Dedifferentiated amniotic fluid mesenchymal stem cell (primary cell): ENCODE measurements at regions not wholly inside any gene's neighbourhood (a gene's known extent, or its start where the extent isn't known, plus 50 kb on each side); places are given as distances from the start of the nearest gene placed in this dataset.

Source experiments
- DNase-seq: peaks from one replicate; pipeline ENCODE4 v3.0.0-alpha.2; 2016; ENCODE audit errors: extremely low spot score

DNA sequence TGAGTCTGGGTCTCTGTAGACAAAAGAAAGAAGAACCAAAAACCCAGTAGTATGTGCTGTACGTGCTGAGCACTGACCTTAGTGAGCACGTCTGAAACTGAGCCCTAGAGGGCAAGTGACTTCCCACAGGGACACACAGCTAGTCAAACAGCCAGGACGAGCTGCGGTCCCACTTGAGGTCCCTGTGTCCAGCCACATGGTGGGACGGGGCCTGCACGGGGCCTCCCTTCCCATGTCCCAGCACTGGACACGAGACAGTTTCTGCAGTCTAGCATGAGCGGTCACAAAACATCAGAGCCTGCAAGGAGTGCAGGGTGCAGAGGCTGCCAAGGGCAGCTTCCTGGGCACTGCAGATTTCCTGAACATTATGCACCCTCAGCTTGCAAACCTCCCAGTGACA is 121.6 kb downstream of the NCOR2 start:
- DNase-seq: no peak

DNA sequence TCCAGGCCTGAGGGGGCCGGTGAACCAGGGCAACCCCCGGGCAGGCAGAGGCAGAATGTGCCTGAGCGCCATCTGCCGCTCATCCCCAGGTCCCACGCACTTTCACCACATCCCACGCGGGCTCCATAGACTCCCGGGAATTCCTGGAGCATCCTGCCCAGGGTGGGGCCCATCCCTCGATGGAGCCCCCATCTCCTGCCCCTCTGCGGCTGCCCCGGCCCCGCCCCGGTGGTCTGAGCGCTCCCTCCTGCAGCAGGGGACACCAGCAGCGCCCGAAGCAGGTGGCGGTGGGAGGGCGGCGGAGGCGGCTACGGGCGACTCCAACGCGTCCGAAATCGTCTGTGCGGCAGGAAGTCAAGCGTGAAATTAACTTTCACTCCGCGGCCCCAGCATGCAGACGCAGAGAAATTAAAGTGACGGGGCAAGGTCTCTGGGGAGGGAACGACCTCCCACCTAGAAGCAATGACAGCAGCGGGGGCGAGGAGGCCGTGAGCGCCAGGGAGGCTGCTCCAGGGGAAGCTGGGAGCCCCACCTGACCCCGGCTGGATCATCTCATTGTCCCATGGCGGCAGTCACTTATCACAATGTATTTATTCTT is 122.2 kb downstream of the NCOR2 start:
- DNase-seq: no peak

DNA sequence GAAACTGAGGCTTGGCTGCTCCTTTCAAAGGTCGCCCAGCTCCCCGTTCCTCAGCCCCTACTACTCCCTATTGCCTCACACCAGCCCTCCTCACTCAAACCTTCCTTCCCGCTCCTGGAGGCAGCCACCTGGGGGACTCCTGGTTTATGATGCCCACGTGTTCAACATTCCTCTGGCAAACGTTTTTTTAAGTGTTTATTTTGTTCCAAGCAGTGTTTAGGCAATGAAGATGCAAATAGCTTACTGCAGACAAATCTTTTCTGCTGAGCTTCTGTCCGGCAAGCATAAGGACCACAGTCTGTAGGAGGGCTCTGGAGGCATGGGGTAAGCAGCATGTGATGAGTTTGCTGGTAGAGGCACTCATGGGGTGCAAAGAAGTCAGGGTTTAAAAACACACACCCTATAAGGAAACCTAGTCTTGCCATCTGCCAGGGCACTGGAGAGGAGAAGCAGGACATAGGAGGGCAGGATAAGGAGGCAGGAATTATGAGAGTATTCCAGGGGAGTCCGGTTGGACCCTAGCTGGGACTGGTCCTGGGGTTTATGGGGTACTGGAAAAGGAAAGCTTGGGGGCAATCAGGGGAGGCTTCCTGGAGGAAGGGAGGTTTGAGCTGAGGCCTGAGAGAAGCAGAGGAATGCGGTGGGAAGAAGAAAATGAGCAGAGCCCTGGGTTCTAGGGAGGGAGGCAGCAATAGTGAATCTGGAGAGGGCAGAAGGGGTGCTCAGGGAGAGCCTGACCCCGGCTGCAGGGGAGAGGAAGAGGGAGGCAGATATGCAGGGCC is 123.3 kb downstream of the NCOR2 start:
- DNase-seq: no peak

DNA sequence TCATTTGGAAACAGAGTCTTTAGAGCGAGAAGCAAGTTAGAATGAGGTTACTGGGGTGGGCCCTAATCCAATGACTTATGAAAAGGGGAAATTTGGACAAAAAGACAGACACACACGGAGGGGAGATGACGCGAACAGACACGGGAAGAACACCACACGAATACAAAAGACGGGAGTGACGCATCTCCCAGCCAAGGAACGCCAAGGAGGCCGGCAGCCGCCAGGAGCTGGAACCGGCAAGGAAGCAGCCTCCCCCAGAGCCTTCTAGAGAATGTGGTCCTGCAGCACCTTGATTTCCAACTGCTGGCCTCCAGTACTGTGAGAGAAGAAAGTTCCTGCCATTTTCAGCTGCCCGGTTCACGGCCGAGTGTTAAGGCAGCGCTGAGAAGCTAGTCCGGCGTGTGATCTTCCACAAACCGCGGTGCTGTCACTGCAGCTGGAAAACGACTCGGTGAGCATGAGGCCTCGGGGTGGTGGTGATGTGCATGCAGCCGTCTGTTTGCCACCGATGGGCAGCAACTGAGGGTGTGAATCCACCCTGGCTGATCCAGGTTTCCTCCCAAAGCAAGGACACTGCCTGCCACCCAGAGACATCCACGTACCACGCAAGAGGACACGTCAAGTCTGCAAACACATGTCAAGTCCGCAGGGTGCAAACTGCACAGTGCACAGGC is 124.5 kb downstream of the NCOR2 start:
- no peak for DNase-seq

DNA sequence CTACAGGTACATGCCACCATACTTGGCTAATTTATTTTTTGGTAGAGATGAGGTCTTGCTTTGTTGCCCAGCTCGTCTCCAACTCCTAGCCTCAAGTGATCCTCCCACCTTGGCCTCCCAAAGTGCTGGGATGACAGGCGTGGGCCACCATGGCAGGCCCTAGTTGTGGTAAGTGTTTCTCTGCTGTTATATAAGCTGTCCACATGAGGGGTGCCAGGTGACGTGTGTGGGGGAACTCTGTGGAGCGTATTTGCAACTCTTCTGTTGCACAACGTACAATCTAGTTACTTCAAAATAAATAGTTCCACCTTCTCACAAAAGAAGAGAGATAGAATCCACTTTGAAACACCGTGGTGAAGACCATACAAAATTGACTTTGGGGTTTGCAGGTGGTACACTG is 125.1 kb downstream of the NCOR2 start:
- DNase-seq: no peak

DNA sequence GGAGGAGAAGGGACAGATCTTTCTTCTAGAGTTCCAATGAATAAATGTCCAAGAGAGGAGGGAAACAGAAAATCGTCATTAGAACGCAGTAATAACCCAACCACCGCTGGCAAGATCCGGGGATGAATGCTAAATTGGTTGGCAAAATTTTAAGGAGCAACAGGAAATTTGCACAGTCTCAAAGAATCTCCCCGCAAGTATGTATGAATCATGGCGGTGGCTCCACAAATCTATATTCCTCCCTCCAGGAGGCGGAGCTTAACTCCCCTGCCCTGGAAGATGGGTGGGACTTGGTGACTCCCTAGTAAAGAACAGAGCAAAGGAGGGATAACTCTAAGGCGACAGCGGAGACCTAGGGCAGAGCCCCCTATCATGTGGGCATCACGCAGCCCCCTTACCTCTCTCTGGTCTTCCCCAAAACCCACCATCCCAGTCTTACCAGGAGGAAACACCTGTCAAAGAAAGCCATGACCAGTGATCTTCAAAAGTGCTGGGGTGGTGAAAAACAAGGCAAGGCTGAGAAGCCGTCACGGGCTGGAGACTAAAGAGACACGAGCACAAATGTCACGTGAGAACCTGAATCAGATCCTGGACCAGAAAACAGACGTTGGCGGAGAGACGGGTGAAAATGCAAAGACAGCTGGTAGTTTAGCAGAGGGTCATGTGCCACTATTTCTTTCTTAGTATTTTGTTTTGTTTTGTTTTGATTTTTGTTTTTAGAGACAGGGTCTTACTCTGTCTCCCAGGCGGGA is 125.8 kb downstream of the NCOR2 start:
- peak; percentile 73 for DNase-seq

DNA sequence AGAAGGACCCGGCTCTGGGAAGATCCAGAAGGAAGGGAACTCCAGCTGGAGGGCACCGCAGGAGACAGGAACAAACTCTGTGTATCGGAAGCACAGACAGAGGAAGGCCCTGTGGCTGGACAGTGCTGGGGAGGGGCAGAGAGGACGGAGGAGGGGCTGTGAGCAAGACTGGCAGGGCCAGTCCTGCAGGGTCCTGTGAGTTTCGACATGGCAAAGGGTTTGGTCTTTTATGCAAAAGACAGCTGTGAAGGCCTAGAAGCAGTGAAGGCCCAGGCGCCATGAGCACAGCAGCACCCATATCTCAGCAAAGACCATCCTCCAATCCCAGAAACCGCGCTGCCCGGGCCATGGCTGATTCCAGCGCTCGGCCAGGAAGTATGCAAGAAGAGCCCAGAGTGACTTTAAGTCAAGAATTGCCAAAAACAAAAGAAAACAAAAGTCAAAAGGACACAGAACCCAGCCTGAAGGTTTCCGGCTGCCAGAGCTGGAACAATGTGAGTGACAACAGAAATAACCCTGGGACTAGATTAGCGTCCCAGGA is 126.5 kb downstream of the NCOR2 start:
- no peak for DNase-seq

DNA sequence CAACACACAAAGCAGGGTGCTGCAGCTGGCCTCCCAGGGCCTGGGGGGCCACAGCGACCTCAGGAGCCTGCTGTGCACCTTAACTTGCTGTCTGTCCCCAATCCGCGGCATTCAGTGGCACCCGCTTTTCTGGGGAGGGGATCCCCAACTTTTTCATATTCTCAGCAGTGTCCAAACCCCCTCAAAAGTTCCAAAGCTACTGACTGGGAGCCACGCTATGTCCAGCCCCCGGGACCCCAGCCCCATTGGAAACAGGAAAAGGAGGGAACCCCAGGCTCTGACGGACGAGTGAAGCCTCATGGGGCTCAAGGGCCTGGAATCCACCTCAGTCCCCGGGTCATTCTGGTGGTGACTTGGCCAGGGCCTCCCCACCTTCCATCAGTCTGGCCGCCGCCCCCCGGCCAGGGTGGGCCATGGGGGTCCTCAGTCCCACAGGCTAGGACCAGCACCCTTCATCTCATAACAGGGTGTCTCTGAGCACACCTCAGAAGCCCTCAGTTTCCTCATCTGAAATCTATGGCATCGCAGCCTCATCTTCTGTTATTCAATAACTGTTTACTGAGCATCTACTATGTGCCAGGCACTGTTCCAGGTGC is 127.3 kb downstream of the NCOR2 start:
- DNase-seq: no peak

DNA sequence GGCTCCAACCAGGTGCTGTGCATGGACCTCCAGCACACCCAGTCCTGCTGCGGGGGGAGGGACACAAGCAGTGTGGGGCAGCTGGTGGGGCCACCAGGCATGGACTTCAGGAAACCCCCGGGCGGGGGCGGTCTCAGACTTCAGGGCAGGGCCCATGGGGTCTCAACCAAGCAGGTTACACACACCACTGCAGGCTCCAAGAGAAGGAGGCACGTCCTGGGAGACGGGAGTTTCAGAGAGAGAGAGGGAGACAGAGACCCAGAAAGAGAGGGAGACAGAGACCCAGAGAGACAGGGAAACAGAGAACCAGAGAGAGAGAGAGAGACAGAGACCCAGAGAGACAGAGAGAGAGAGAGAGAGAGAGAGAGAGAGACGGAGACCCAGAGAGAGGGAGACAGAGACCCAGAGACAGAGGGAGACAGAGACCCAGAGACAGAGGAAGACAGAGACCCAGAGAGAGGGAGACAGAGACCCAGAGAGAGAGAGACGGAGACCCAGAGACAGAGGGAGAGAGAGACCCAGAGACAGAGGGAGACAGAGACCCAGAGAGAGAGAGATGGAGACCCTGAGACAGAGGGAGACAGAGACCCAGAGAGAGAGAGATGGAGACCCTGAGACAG is 128.9 kb downstream of the NCOR2 start:
- no peak for DNase-seq

DNA sequence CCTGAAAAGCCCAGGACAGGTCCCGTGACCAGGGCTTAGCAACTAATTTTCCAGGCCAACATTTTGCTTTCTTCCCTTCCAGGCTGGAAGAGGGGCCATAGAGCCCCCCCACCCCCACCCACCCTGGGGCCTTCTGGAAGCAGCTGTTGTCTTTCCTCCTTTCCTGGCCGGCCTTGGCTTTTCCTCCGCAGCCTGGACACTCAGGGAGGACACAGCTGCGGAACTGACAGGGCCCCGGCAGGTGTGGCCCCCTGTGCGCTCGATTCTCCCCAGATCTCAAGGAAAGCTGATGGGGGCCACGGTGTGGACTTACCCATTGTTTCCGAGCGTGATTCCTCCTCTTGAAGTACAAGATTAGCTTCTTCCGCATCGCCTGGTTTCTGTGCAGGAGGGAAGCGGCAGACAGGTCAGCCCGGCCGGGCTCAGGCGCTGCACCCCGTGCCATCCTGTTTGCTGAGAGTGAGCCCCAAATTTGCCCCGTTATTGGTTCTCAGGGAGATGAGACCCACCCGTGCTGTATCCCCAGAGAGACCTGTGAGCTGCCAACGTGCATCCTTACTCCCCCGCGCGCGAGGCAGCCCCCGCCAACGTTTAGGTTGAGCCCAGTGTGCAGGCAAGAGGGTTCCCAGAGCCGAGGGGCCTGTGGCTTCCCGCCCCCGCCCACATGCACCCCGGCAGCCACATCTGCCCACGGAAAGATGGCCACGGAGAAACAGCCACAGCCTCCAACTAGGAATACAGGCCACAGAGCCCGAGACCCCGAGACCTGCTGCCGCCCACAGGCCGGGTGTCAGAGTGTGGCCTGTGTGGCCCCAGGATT is 129.6 kb downstream of the NCOR2 start:
- DNase-seq: no peak

DNA sequence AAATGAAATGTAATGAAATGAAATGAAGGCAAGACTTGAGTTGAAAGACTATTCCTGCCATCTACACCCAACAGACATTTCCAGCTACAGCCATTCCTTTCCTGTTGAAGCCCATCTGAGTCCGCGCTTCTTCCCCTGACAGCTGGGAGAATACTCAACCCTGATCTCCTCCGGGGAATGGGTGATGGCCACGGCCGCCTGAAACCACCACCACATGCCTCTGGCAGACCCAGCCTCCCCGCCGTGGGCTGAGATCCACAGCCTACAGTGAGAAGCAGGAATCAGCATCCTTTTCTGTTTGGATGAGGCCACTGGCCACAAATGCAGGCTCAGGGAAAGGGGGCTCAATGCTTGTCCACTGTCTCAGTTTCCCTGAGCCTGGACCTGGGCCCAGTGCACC is 130.3 kb downstream of the NCOR2 start:
- no peak for DNase-seq

DNA sequence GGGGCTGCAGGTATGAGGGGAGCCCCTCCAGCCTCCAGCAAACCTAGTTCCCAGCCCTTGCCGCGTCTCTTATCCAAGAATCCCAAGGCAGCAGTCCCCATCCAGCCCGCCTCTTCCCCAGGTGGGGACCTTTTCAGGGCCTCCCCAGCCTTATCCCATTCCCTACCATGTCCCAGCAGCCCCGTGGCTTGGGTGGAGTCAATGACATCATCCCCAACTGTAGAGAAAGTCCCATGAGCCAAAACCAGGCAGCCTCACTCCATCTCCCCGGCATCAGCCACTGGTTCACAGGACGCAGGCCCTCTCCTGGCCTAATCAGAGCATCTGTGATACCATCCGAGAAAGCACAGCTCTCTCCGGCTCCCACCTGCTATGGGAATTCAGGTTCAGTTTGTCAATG is 131.0 kb downstream of the NCOR2 start:
- DNase-seq: no peak

DNA sequence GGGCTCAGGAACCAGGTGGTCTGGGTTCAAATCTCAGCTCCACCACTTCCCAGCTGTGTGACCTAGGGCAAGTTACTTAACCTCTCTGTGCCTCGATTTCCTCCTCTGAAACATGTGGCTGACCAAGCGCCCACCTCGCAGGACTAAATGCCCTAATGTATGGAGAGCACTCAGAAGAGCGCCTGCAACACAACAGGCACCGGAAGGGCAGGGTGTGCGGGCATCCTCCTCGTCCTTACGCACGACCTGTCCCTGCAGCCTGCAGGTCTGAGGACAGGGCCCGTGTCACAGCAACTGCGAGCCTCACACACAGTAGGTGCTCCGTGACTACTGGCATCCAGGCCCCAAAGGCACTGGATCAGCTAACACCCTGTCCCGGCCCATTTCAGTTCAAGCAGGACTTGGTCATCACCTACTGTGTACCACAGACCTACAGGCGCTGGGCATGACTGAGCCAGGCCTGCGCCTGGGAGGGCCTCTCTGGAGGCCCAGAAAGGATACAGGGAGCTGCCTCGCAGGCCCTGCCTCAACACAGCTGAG is 131.5 kb downstream of the NCOR2 start:
- DNase-seq: no peak

DNA sequence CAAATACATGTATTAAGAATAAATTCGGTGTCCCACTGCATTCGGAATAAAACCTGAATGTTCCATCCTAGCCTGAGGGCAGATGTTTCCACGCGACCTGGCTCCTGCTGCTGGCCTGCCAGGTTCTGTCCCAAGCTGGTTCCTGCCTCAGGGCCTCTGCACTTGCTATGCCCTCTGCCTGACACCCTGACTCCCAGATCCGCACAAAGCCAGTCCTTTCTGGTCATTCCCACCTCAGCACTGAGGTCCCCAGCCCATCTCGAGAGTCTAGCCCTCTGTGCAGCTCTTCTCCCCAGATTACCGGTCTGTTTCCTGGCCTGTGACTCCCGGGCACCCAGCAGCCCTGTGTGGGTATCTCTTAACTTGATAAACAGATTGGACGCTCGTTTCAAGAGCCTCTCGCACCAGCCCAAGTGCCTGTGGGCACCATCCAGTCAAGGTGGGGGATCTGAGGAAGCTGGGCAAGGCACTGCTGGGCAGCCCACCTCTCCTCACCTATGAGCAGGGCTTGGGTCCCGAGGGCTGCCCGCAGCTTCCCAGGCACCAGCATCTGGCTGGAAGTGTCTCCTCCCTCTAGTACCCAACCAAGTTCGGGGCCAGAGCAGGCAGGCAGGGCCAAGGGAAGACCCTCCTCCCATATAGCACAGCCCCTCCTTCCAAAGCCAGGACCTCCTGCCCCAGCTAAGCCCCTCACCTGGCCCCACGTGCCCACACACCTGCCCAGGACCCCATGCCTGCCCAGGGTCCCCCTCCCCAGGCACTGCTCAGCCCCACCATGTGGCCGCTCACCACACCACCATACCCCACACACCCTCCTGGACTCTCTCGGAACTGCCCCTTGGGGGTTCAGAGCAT is 132.2 kb downstream of the NCOR2 start:
- no peak for DNase-seq

DNA sequence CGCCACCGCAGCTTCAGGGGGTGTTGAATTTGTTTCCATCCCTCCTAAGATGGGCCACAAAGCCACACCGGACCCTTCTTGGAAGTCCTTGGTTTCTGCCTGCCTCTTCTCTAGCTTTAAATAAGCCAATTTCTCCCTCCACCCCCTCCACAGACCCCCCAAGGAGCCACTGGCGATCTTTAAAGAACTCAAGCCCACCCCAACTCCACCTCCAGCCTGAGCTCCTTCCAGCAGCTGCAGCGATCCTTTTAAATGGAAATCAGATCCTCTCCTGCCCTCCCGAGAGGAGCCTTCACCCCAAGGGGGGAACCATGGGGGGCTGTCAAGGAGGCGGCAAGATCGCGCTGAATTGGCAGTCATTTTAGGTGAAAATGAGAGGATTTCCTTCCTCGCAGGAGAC is 133.1 kb downstream of the NCOR2 start:
- DNase-seq: no peak

DNA sequence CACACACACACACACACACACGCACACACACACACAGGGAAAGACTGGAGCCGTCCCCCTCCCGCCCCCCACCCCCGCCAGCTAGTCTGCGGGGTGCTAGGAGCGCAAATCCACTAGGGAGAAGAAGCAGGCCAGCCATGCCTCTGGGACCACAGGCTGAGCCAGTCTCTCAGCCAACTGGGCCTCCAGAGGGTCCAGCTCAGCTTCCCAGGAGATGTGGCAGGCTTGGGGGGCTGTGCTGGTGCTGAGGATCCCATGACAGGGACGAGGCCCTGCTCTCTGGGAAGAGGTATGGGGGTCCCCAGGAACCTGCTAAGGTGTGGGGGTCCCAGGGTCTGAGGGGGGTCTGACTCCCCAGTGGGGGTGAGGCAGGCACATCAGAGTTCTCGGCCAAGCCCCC is 133.5 kb downstream of the NCOR2 start:
- DNase-seq: no peak

DNA sequence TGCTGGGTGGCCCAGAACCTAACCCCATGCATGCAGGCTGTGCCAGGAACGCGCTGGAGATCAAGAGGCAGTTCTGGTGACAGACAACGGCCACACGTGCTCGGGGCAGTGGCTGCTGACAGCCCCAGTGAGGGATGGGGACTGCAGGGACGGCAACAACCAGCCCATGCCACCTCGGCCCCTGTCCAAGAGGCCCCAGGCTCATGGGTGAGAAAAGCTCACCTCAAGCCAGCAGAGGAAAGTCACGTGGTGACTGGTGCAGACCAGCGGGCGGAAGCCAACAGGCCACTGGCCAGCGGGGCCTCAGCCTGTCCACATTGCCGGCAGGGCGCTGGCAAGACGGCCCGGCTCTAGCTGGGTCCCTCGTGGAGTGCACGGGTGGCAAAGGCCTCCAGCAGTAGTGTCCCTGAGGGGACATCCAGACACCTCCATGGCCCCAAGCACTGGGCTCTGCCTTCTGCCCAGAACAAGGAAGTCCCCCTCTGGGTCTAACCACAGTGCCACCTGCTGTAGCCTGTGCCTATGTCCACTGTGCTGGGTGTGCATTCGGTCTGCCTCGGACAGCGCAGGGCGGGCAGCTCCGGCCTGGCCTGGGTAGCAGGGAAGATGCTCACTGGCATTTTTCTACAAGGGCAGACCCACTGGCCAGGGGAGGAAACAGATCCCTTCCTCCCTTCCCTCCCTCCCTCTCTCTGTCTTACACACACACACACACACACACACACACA is 134.1 kb downstream of the NCOR2 start:
- DNase-seq: no peak

DNA sequence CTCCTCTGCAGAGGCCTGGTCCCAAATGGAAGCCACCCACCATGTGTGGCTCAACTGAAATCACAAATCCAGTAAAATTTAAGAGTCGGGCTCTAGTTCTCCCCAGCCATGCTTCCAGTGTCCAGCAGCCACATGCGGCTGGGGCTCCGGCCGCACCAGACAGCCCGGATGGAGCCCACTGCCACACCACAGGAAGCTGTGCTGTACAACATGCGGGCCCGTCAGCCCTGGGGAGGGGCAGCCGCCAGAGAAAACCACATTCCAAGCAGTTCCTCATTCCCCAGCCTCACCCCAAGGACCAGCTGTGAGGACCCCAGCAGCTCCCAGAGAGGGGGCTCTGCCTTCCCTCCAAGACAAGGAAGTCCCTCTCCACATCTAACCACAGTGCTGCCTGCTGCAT is 135.0 kb downstream of the NCOR2 start:
- no peak for DNase-seq

DNA sequence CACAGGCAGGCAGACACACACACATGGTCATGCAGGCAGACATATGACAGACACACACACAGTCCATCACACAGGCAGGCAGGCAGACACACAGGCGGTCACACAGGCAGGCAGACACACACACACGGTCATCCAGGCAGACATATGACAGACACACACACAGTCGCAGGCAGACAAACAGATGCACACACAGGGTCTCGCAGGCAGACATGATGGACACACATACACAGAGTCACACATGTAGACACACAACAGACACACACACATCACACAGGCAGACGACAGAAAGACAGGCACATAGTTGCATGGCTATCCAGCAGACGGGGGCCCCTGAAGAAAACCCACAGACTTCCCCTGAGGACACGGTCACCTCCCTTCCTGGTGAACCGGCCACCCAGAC is 135.4 kb downstream of the NCOR2 start:
- no peak for DNase-seq
